DMS53 treated with DMSO at 0.1 percent for 48 hours (cell line): ENCODE measurements at regions not wholly inside any gene's neighbourhood (a gene's known extent, or its start where the extent isn't known, plus 50 kb on each side); places are given as distances from the start of the nearest gene placed in this dataset.
A peak's percentile ranks its signal among the peaks of the same experiment; 100 is the strongest.

Experiments used
- DNase-seq: peaks from one replicate; lab custom pipeline; 2025; ENCODE audit not compliant: unreplicated experiment; lab: John Stamatoyannopoulos, UW

DNA sequence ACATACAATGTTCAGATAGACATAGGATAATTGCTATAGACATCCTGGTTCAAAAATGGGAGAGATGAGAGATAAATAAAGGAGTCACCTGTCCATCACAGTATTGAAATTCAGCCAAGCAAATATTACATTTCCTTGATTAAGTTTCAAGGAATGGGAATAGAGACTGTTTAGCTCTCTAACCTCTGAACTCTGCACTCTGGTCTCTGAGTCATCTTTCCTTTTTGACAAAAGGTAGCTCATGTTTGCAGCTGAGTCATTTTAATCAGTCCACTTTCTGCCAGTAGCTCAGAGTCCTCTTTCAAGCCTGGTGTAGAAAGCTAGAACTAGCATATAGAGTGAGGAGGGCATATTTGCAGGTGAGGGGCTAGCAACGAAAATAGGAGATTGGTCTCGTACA, 51.4 kb upstream of the GJA8 start:
- DNase-seq = peak; percentile 96

DNA sequence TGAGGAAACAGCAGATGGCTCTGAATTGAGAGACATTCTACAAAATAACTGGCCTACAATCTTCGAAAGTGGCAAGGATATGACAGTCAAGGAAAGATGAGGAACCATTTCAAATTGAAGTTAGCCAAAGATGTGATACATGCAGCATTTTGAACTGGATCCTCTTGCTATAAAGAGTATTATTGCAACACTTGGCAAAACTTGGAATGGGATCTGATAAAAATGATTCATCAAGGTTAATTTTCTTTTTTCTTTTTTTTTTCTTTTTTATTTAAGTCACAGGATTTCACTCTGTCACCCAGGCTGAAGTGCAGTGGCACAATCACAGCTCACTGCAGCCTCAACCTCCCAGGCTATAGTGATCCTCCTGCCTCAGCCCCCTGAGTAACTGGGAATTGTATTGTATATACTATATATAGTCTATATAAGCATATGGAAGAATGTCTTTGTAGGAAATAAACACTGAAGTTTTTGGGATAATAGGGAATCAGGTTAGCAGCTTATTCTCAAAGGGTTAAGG, 49.8 kb upstream of the GJA8 start:
- no peak for DNase-seq
